ENCODE measurements at regions not wholly inside any gene's neighbourhood (a gene's known extent, or its start where the extent isn't known, plus 50 kb on each side); places are given as distances from the start of the nearest gene placed in this dataset.

DNA sequence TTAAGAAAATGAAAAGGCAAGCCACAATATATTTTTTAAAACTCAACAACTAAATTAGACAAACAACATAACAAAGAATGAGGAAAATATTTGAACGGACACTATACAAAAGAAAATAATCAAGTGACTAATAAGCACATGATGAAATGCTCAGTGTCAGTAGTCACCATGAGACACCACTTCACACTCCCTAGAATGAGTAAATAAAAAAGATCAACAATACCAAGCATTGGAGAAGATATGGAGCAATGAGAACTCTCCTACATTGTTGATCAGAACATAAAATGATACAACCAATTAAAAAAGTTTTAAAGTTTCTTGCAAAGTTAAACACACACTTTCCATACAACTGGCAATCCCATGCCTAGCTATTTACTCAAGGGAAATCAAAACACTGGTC lies 222.2 kb downstream of the C7orf25 start:
- H2BK12ac ChIP-seq (ENCODE audit: low read depth, low read length) = no peak overlapping the region
- H3K9ac ChIP-seq (replicated peaks in 1 of 4; ENCODE audit: extremely low read depth in 1 of 4, low read depth in 3 of 4, low read length in 3 of 4) = no peak overlapping the region
- no peak overlapping the region for H3K27ac ChIP-seq (ENCODE audit: low read depth, low read length)
- H3K23me2 ChIP-seq (ENCODE audit: low read depth, low read length) = no peaks in the 10 kb centered on the region; the same call in 1 of the 2 replicates
- no peak overlapping the region for H3K4me2 ChIP-seq (ENCODE audit: insufficient read depth in 1 of 2, low read depth in 2 of 2, low read length in 2 of 2)
- H2BK15ac ChIP-seq (ENCODE audit: low read length) = no peak overlapping the region
- no peak overlapping the region for H3K18ac ChIP-seq (ENCODE audit: extremely low read depth, low read length)
- ChIA-PET CTCF (ENCODE audit: partially characterized antibody) (interaction anchor here (1.0 to 6.1 kb wide), 11 partner anchors 13 to 748 kb away, joined by 3 to 55 read pairs (median 3); no protein-coding TSS in a partner anchor), POLR2A (ENCODE audit: partially characterized antibody) (interaction anchor here (1.2 kb wide), 1 partner anchor 13 kb away, joined by 3 read pairs; no protein-coding TSS in a partner anchor)
- no peak overlapping the region for H3K4ac ChIP-seq (replicated peaks; ENCODE audit: insufficient read length, low read depth, low read length)
- H3K79me2 ChIP-seq (ENCODE audit: control insufficient read depth in 1 of 2, insufficient read depth in 2 of 2, low read length in 2 of 2) = no peaks in the 10 kb centered on the region
- FAIRE-seq = no peak
- peaks cover 0 to 9% (median 0%) of the 10 kb centered on the region in 4 experiments; a peak in 4 of 7 replicates for H3K27me3 ChIP-seq (replicated peaks in 1 of 4; ENCODE audit: control insufficient read depth in 3 of 4, extremely low read depth in 1 of 4, insufficient read depth in 3 of 4, low read length in 3 of 4)
- H2AFZ ChIP-seq (ENCODE audit: low read length) = no peak overlapping the region
- no peak overlapping the region for H2BK20ac ChIP-seq (ENCODE audit: low read length)
- no peak overlapping the region for H3K56ac ChIP-seq (replicated peaks; ENCODE audit: insufficient read length, low read depth, low read length)
- no peaks in the 10 kb centered on the region for H4K20me1 ChIP-seq (replicated peaks in 1 of 2; ENCODE audit: control insufficient read depth in 1 of 2, insufficient read depth in 2 of 2, low read length in 2 of 2)
- no peak overlapping the region for H2AK5ac ChIP-seq (ENCODE audit: low read depth, low read length)
- no peak overlapping the region for H4K8ac ChIP-seq (ENCODE audit: extremely low read depth, insufficient read depth, low read length)
- no peaks in the 10 kb centered on the region for H3K79me1 ChIP-seq (ENCODE audit: low read depth, low read length)
- no peak overlapping the region for H2BK5ac ChIP-seq (ENCODE audit: low read depth, low read length)
- H4K5ac ChIP-seq (ENCODE audit: insufficient read length, low read depth, low read length) = no peak overlapping the region
- H3K36me3 ChIP-seq (ENCODE audit: control insufficient read depth in 2 of 4, insufficient read depth in 4 of 4, low read length in 3 of 4) = no peaks in the 10 kb centered on the region
- peaks cover 6 to 25% (median 11%) of the 10 kb centered on the region in 4 experiments for H3K4me1 ChIP-seq (replicated peaks in 1 of 4; ENCODE audit: control insufficient read depth in 3 of 4, insufficient read depth in 4 of 4, low read length in 3 of 4)
- WGBS, 2 experiments (ENCODE audit: extremely low coverage in 1 of 2, insufficient coverage in 1 of 2, insufficient read length in 1 of 2, insufficient replicate concordance in 2 of 2, low coverage in 1 of 2, low lambda C conversion rate in 2 of 2, missing lambda C conversion rate in 1 of 2) = 100% methylated on average over 1 of the region's 1 CpG; no CpG with 5 or more reads in 1 of the 2 experiments
- no peak overlapping the region for H3K4me3 ChIP-seq (ENCODE audit: extremely low read depth in 1 of 4, insufficient read depth in 2 of 4, low read depth in 3 of 4, low read length in 4 of 4)
- H2BK120ac ChIP-seq (replicated peaks; ENCODE audit: low read depth, low read length) = no peak overlapping the region
- no peak overlapping the region for H3K23ac ChIP-seq (ENCODE audit: insufficient read length)
- no peak for DNase-seq (ENCODE audit: low read depth in 1 of 2, low spot score in 2 of 2)
- H3K14ac ChIP-seq (ENCODE audit: insufficient read length) = no peak overlapping the region
- H3K9me3 ChIP-seq (ENCODE audit: insufficient read depth in 2 of 2, low read depth in 1 of 2, low read length in 1 of 2) = no peaks in the 10 kb centered on the region
- H4K91ac ChIP-seq (replicated peaks; ENCODE audit: insufficient read length, low read length) = no peak overlapping the region
- no peak for TF ChIP-seq RBBP5 (IDR thresholded peaks at IDR 0.05; ENCODE audit: borderline replicate concordance, low read depth, low read length)
- TF ChIP-seq RNF2 (IDR thresholded peaks at IDR 0.05; ENCODE audit: borderline replicate concordance, low read depth, low read length, missing control alignments, poor library complexity, severe bottlenecking) = no peak
- no peak for TF ChIP-seq JUND (IDR thresholded peaks at IDR 0.05; ENCODE audit: low read length)
- no peak for TF ChIP-seq YY1 (IDR thresholded peaks at IDR 0.05; ENCODE audit: low read depth, low read length)
- TF ChIP-seq GTF2F1 (IDR thresholded peaks at IDR 0.05; ENCODE audit: borderline replicate concordance, low read depth, low read length) = no peak
- TF ChIP-seq, protein P1, sequence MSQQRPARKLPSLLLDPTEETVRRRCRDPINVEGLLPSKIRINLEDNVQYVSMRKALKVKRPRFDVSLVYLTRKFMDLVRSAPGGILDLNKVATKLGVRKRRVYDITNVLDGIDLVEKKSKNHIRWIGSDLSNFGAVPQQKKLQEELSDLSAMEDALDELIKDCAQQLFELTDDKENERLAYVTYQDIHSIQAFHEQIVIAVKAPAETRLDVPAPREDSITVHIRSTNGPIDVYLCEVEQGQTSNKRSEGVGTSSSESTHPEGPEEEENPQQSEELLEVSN (IDR thresholded peaks at IDR 0.05) = no peak
- TF ChIP-seq SP2 (IDR thresholded peaks at IDR 0.05; ENCODE audit: low read length) = no peak
- TF ChIP-seq ZNF274 (IDR thresholded peaks at IDR 0.05; ENCODE audit: borderline replicate concordance, extremely low read depth, low read length) = no peak
- TF ChIP-seq CTBP2 (IDR thresholded peaks at IDR 0.05; ENCODE audit: borderline replicate concordance, insufficient read depth, insufficient read length, low read length) = no peak
- TF ChIP-seq, protein P2, sequence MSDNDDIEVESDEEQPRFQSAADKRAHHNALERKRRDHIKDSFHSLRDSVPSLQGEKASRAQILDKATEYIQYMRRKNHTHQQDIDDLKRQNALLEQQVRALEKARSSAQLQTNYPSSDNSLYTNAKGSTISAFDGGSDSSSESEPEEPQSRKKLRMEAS (IDR thresholded peaks at IDR 0.05) = no peak
- no peak for TF ChIP-seq EZH2 (IDR thresholded peaks at IDR 0.05; ENCODE audit: low read depth, low read length, severe bottlenecking)
- TF ChIP-seq BCL11A (IDR thresholded peaks at IDR 0.05; ENCODE audit: low read depth in 2 of 2, low read length in 2 of 2) = no peak
- no peak for TF ChIP-seq SUZ12 (IDR thresholded peaks at IDR 0.05; ENCODE audit: low read length)

Measured in H1 (cell line).